ENCODE measurements at regions not wholly inside any gene's neighbourhood (a gene's known extent, or its start where the extent isn't known, plus 50 kb on each side); places are given as distances from the start of the nearest gene placed in this dataset.

- TF ChIP-seq, protein P1, sequence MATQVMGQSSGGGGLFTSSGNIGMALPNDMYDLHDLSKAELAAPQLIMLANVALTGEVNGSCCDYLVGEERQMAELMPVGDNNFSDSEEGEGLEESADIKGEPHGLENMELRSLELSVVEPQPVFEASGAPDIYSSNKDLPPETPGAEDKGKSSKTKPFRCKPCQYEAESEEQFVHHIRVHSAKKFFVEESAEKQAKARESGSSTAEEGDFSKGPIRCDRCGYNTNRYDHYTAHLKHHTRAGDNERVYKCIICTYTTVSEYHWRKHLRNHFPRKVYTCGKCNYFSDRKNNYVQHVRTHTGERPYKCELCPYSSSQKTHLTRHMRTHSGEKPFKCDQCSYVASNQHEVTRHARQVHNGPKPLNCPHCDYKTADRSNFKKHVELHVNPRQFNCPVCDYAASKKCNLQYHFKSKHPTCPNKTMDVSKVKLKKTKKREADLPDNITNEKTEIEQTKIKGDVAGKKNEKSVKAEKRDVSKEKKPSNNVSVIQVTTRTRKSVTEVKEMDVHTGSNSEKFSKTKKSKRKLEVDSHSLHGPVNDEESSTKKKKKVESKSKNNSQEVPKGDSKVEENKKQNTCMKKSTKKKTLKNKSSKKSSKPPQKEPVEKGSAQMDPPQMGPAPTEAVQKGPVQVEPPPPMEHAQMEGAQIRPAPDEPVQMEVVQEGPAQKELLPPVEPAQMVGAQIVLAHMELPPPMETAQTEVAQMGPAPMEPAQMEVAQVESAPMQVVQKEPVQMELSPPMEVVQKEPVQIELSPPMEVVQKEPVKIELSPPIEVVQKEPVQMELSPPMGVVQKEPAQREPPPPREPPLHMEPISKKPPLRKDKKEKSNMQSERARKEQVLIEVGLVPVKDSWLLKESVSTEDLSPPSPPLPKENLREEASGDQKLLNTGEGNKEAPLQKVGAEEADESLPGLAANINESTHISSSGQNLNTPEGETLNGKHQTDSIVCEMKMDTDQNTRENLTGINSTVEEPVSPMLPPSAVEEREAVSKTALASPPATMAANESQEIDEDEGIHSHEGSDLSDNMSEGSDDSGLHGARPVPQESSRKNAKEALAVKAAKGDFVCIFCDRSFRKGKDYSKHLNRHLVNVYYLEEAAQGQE (IDR thresholded peaks at IDR 0.05; ENCODE audit: low read depth, low read length), result no peak
- no peak for TF ChIP-seq FOXJ3 (CRISPR knock-in tag; IDR thresholded peaks at IDR 0.05)
Observed at GRCh38 chr11:92101920-92102319, 122.7 kb upstream of the FAT3 start (continued).

GRCh38 chr11:92099183-92099582 lies 125.4 kb upstream of the FAT3 start:
- ChIA-PET CTCF (no interaction called here), POLR2A (no interaction called here)
- H3F3A ChIP-seq (replicated peaks; ENCODE audit: insufficient read depth), result peaks cover 6% of the 10 kb centered on the region
- no peaks in the 10 kb centered on the region for H3K36me3 ChIP-seq (replicated peaks in 1 of 2; ENCODE audit: control insufficient read depth in 1 of 2, insufficient read depth in 2 of 2, low read length in 1 of 2)
- H3K9me3 ChIP-seq, result no peaks in the 10 kb centered on the region
- no peak overlapping the region for H2AFZ ChIP-seq (ENCODE audit: low read depth)
- TF ChIP-seq FOXM1 (IDR thresholded peaks at IDR 0.05; ENCODE audit: low read depth) (no peak), SIN3A (IDR thresholded peaks at IDR 0.05; ENCODE audit: borderline replicate concordance, low read depth, low read length) (no peak), TCF12 (IDR thresholded peaks at IDR 0.05) (no peak)
- TF ChIP-seq, protein P2, sequence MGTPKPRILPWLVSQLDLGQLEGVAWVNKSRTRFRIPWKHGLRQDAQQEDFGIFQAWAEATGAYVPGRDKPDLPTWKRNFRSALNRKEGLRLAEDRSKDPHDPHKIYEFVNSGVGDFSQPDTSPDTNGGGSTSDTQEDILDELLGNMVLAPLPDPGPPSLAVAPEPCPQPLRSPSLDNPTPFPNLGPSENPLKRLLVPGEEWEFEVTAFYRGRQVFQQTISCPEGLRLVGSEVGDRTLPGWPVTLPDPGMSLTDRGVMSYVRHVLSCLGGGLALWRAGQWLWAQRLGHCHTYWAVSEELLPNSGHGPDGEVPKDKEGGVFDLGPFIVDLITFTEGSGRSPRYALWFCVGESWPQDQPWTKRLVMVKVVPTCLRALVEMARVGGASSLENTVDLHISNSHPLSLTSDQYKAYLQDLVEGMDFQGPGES (IDR thresholded peaks at IDR 0.05; ENCODE audit: low read depth, low read length), result no peak
- no peaks in the 10 kb centered on the region for H3K9me2 ChIP-seq
- H3K4me3 ChIP-seq (ENCODE audit: low read depth in 2 of 2, low read length in 1 of 2), result no peak overlapping the region
- no peaks in the 10 kb centered on the region; a peak in 1 of 4 replicates for H3K4me1 ChIP-seq (ENCODE audit: control insufficient read depth in 1 of 2, insufficient read depth in 2 of 2, low read depth in 1 of 2, low read length in 1 of 2)
- no peak overlapping the region for H3K9ac ChIP-seq
- 9% methylated on average over 1 of the region's 1 CpG for WGBS (ENCODE audit: low lambda C conversion rate)
- H3K4me2 ChIP-seq, result no peak overlapping the region
- H3K27ac ChIP-seq (ENCODE audit: low read depth in 2 of 2, low read length in 1 of 2), result no peak overlapping the region
- DNase-seq, result no peak
- no peaks in the 10 kb centered on the region for H3K79me2 ChIP-seq (ENCODE audit: insufficient read depth)
- no peaks in the 10 kb centered on the region for H4K20me1 ChIP-seq (ENCODE audit: insufficient read depth)
- H3K27me3 ChIP-seq (ENCODE audit: insufficient read depth), result no peaks in the 10 kb centered on the region

GRCh38 chr11:92098172-92098571 lies 126.4 kb upstream of the FAT3 start:
- DNase-seq, result no peak
- no peaks in the 10 kb centered on the region for H3K27me3 ChIP-seq (ENCODE audit: insufficient read depth)
- no peaks in the 10 kb centered on the region for H3K9me3 ChIP-seq
- no peak overlapping the region for H3K27ac ChIP-seq (ENCODE audit: low read depth in 2 of 2, low read length in 1 of 2)
- no peaks in the 10 kb centered on the region for H3K79me2 ChIP-seq (ENCODE audit: insufficient read depth)
- H3K4me1 ChIP-seq (ENCODE audit: control insufficient read depth in 1 of 2, insufficient read depth in 2 of 2, low read depth in 1 of 2, low read length in 1 of 2), result no peaks in the 10 kb centered on the region; a peak in 1 of 4 replicates
- H3K4me3 ChIP-seq (ENCODE audit: low read depth in 2 of 2, low read length in 1 of 2), result no peak overlapping the region
- POLR2A ChIA-PET, result no interaction called here
- no peak for TF ChIP-seq MXI1 (IDR thresholded peaks at IDR 0.05; ENCODE audit: low read depth, low read length)
- no peak for TF ChIP-seq TEAD4 (IDR thresholded peaks at IDR 0.05; ENCODE audit: borderline replicate concordance, insufficient read depth)
- TF ChIP-seq CHD2 (IDR thresholded peaks at IDR 0.05; ENCODE audit: low read length, partially characterized antibody), result no peak
- no peak for TF ChIP-seq FOXM1 (IDR thresholded peaks at IDR 0.05; ENCODE audit: low read depth)
- TF ChIP-seq USF1 (IDR thresholded peaks at IDR 0.05; ENCODE audit: borderline replicate concordance, low read depth), result no peak
- no peak for TF ChIP-seq ELF1 (IDR thresholded peaks at IDR 0.05)
- TF ChIP-seq USF2 (IDR thresholded peaks at IDR 0.05; ENCODE audit: borderline replicate concordance, low read depth, low read length), result no peak
- no peak for TF ChIP-seq TCF12 (IDR thresholded peaks at IDR 0.05)
- TF ChIP-seq, protein P3, sequence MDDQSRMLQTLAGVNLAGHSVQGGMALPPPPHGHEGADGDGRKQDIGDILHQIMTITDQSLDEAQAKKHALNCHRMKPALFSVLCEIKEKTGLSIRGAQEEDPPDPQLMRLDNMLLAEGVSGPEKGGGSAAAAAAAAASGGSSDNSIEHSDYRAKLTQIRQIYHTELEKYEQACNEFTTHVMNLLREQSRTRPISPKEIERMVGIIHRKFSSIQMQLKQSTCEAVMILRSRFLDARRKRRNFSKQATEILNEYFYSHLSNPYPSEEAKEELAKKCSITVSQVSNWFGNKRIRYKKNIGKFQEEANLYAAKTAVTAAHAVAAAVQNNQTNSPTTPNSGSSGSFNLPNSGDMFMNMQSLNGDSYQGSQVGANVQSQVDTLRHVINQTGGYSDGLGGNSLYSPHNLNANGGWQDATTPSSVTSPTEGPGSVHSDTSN (IDR thresholded peaks at IDR 0.05), result no peak
- TF ChIP-seq POLR2AphosphoS5 (IDR thresholded peaks at IDR 0.05; ENCODE audit: low read depth, low read length), result no peak
- no peak for TF ChIP-seq EZH2phosphoT487 (IDR thresholded peaks at IDR 0.05; ENCODE audit: borderline replicate concordance, low read depth)
- TF ChIP-seq, protein P4, sequence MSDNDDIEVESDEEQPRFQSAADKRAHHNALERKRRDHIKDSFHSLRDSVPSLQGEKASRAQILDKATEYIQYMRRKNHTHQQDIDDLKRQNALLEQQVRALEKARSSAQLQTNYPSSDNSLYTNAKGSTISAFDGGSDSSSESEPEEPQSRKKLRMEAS (IDR thresholded peaks at IDR 0.05; ENCODE audit: low read depth), result no peak
- H3K9ac ChIP-seq, result no peak overlapping the region
- no peaks in the 10 kb centered on the region for H3K9me2 ChIP-seq
- peaks cover 6% of the 10 kb centered on the region for H3F3A ChIP-seq (replicated peaks; ENCODE audit: insufficient read depth)
- 82% methylated on average over 2 of the region's 2 CpGs for WGBS (ENCODE audit: low lambda C conversion rate)
- no peaks in the 10 kb centered on the region for H4K20me1 ChIP-seq (ENCODE audit: insufficient read depth)
- H3K4me2 ChIP-seq, result no peak overlapping the region
- H2AFZ ChIP-seq (ENCODE audit: low read depth), result no peak overlapping the region
- no peaks in the 10 kb centered on the region for H3K36me3 ChIP-seq (replicated peaks in 1 of 2; ENCODE audit: control insufficient read depth in 1 of 2, insufficient read depth in 2 of 2, low read length in 1 of 2)
- CTCF ChIA-PET, result no interaction called here

All from SK-N-SH (cell line).